ENCODE measurements at regions not wholly inside any gene's neighbourhood (a gene's known extent, or its start where the extent isn't known, plus 50 kb on each side); places are given as distances from the start of the nearest gene placed in this dataset.

DNA sequence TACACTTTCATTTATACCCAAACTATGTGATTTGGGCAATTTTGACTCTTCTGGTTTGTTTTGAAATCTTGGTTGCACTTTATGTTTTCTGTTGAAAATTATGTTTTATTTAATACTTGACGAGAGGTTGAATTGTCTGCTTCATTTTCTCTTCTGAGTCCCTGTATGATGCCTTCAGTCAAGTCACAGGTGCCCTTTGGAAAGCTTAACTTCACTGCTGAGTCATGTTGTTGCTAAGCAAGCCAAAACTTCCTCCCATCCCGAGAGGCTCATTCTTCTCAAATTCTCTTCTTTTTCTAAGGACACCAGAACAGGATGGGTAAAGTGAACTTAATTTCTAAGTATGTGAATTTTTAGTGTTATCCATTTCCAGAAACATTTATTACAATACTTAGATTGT is 455.3 kb upstream of the PTGER4 start:
- Histone ChIP-seq H3K27ac (no peak overlapping the region), H3K4me1 (peaks cover 3% of the 10 kb centered on the region; the same call in 1 of the 3 replicates), H3K9me3 (no peaks in the 10 kb centered on the region), H3K4me2 (no peak overlapping the region), H3K4me3 (no peak overlapping the region)
- no peak for TF ChIP-seq RFX5 (IDR thresholded peaks at IDR 0.05)
- no peak for TF ChIP-seq FOXS1 (CRISPR knock-in tag; IDR thresholded peaks at IDR 0.05)
- TF ChIP-seq HOXB5 (CRISPR knock-in tag; IDR thresholded peaks at IDR 0.05), result no peak
- TF ChIP-seq RAD21 (conservative IDR thresholded peaks at IDR 0.05 in 1 of 2, IDR thresholded peaks at IDR 0.05 in 1 of 2), result no peak
- TF ChIP-seq ZFP36 (IDR thresholded peaks at IDR 0.05; ENCODE audit: borderline replicate concordance, partially characterized antibody), result no peak
- TF ChIP-seq, protein P1, sequence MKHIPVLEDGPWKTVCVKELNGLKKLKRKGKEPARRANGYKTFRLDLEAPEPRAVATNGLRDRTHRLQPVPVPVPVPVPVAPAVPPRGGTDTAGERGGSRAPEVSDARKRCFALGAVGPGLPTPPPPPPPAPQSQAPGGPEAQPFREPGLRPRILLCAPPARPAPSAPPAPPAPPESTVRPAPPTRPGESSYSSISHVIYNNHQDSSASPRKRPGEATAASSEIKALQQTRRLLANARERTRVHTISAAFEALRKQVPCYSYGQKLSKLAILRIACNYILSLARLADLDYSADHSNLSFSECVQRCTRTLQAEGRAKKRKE (CRISPR knock-in tag; IDR thresholded peaks at IDR 0.05; ENCODE audit: low read depth), result no peak
- TF ChIP-seq TP53 (CRISPR knock-in tag; IDR thresholded peaks at IDR 0.05), result no peak
- no peak for TF ChIP-seq ESRRA (IDR thresholded peaks at IDR 0.05; ENCODE audit: borderline replicate concordance, low read length)
- TF ChIP-seq HEYL (CRISPR knock-in tag; IDR thresholded peaks at IDR 0.05), result no peak
- TF ChIP-seq KDM1A (IDR thresholded peaks at IDR 0.05; ENCODE audit: low read depth), result no peak
- TF ChIP-seq CHD4 (IDR thresholded peaks at IDR 0.05; ENCODE audit: borderline replicate concordance), result no peak
- TF ChIP-seq ZSCAN20 (CRISPR knock-in tag; IDR thresholded peaks at IDR 0.05), result no peak
- TF ChIP-seq SMC3 (IDR thresholded peaks at IDR 0.05), result no peak
- no peak for TF ChIP-seq FOSB (CRISPR knock-in tag; IDR thresholded peaks at IDR 0.05)
- TF ChIP-seq EHMT2 (IDR thresholded peaks at IDR 0.05; ENCODE audit: low read depth), result no peak
- TF ChIP-seq, protein P2, sequence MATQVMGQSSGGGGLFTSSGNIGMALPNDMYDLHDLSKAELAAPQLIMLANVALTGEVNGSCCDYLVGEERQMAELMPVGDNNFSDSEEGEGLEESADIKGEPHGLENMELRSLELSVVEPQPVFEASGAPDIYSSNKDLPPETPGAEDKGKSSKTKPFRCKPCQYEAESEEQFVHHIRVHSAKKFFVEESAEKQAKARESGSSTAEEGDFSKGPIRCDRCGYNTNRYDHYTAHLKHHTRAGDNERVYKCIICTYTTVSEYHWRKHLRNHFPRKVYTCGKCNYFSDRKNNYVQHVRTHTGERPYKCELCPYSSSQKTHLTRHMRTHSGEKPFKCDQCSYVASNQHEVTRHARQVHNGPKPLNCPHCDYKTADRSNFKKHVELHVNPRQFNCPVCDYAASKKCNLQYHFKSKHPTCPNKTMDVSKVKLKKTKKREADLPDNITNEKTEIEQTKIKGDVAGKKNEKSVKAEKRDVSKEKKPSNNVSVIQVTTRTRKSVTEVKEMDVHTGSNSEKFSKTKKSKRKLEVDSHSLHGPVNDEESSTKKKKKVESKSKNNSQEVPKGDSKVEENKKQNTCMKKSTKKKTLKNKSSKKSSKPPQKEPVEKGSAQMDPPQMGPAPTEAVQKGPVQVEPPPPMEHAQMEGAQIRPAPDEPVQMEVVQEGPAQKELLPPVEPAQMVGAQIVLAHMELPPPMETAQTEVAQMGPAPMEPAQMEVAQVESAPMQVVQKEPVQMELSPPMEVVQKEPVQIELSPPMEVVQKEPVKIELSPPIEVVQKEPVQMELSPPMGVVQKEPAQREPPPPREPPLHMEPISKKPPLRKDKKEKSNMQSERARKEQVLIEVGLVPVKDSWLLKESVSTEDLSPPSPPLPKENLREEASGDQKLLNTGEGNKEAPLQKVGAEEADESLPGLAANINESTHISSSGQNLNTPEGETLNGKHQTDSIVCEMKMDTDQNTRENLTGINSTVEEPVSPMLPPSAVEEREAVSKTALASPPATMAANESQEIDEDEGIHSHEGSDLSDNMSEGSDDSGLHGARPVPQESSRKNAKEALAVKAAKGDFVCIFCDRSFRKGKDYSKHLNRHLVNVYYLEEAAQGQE (IDR thresholded peaks at IDR 0.05), result no peak
- no peak for TF ChIP-seq NFE2L2 (conservative IDR thresholded peaks at IDR 0.05; ENCODE audit: low read length)
- DNase-seq (ENCODE audit: low read depth in 1 of 2, low spot score in 1 of 2), result no peak
- ChIA-PET CTCF (no interaction called here), POLR2A (no interaction called here)
- no peak for ATAC-seq
- FAIRE-seq, result no peak
- 64% methylated on average over 2 of the region's 2 CpGs for WGBS (ENCODE audit: missing lambda C conversion rate)

DNA sequence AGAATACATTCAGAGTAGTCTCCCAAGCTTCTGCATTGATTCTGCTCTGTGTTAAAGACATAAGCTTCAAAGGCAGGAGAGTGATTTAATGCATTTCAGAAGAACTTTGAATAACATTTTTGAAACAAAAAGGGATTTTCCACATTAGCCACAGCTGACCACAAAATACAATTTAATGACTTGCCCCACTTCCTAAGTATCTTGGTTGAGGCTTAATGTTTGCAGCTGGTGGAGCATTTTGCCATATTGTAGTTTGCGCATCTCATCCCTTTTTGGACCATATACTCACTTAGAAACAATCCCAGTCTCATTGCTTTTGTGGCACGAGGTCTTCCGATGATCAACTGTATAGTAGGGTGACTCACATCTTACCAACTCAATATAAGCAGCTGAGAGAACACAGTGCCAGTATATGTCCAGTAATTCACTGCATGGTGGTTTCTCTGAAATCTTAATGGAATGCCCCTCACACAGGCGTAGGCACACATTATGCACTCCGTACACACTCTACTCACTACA is 455.8 kb upstream of the PTGER4 start:
- Histone ChIP-seq H3K9me3 (no peaks in the 10 kb centered on the region), H3K4me1 (peaks cover 3% of the 10 kb centered on the region; the same call in 1 of the 3 replicates), H3K4me3 (no peak overlapping the region), H3K4me2 (no peak overlapping the region), H3K27ac (no peak overlapping the region)
- no peak for ATAC-seq
- CTCF ChIA-PET, result no interaction called here
- WGBS (ENCODE audit: missing lambda C conversion rate), result 52% methylated on average over 5 of the region's 5 CpGs
- no peak for DNase-seq (ENCODE audit: low read depth in 1 of 2, low spot score in 1 of 2)
- no peak for FAIRE-seq
- POLR2A ChIA-PET, result no interaction called here
- no peak for TF ChIP-seq ESRRA (IDR thresholded peaks at IDR 0.05; ENCODE audit: borderline replicate concordance, low read length)
- TF ChIP-seq FOXS1 (CRISPR knock-in tag; IDR thresholded peaks at IDR 0.05), result no peak
- TF ChIP-seq, protein P3, sequence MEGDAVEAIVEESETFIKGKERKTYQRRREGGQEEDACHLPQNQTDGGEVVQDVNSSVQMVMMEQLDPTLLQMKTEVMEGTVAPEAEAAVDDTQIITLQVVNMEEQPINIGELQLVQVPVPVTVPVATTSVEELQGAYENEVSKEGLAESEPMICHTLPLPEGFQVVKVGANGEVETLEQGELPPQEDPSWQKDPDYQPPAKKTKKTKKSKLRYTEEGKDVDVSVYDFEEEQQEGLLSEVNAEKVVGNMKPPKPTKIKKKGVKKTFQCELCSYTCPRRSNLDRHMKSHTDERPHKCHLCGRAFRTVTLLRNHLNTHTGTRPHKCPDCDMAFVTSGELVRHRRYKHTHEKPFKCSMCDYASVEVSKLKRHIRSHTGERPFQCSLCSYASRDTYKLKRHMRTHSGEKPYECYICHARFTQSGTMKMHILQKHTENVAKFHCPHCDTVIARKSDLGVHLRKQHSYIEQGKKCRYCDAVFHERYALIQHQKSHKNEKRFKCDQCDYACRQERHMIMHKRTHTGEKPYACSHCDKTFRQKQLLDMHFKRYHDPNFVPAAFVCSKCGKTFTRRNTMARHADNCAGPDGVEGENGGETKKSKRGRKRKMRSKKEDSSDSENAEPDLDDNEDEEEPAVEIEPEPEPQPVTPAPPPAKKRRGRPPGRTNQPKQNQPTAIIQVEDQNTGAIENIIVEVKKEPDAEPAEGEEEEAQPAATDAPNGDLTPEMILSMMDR (IDR thresholded peaks at IDR 0.05), result no peak
- TF ChIP-seq, protein P2 (IDR thresholded peaks at IDR 0.05), result no peak
- TF ChIP-seq, protein P4, sequence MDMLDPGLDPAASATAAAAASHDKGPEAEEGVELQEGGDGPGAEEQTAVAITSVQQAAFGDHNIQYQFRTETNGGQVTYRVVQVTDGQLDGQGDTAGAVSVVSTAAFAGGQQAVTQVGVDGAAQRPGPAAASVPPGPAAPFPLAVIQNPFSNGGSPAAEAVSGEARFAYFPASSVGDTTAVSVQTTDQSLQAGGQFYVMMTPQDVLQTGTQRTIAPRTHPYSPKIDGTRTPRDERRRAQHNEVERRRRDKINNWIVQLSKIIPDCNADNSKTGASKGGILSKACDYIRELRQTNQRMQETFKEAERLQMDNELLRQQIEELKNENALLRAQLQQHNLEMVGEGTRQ (IDR thresholded peaks at IDR 0.05), result no peak
- TF ChIP-seq, protein P5, sequence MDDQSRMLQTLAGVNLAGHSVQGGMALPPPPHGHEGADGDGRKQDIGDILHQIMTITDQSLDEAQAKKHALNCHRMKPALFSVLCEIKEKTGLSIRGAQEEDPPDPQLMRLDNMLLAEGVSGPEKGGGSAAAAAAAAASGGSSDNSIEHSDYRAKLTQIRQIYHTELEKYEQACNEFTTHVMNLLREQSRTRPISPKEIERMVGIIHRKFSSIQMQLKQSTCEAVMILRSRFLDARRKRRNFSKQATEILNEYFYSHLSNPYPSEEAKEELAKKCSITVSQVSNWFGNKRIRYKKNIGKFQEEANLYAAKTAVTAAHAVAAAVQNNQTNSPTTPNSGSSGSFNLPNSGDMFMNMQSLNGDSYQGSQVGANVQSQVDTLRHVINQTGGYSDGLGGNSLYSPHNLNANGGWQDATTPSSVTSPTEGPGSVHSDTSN (IDR thresholded peaks at IDR 0.05), result no peak
- no peak for TF ChIP-seq CBX8 (IDR thresholded peaks at IDR 0.05)
- TF ChIP-seq HOXB13 (CRISPR knock-in tag; IDR thresholded peaks at IDR 0.05; ENCODE audit: low read depth), result no peak
- TF ChIP-seq NFE2L2 (conservative IDR thresholded peaks at IDR 0.05; ENCODE audit: low read length), result no peak
- no peak for TF ChIP-seq KDM5A (IDR thresholded peaks at IDR 0.05)
- no peak for TF ChIP-seq EP300 (IDR thresholded peaks at IDR 0.05)
